ENCODE measurements at regions not wholly inside any gene's neighbourhood (a gene's known extent, or its start where the extent isn't known, plus 50 kb on each side); places are given as distances from the start of the nearest gene placed in this dataset.
"Not testable (repeated sequence)": the region's sequence is repeated elsewhere in the genome, so short reads cannot be mapped to it uniquely, and the experiment has no call there.

DNA sequence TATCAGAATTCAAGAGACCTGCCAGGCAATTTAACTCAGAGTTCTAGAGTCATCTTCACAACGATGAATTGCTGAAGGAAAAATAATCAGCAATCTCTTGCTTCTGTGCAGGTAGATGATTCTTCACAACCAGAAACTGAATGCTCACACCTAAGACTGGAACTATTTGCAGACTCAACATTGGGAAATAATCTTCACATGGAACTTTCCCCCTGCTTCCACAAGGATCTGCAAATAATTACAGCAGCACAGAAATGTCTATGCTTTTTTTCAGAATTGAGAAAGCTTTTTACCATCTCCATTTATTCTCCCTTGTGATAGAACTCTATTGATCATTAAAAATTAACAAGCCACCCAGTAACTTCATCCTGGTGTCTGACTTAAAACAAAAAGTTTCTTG is 282.8 kb downstream of the AHR start:
- H3K4me3 ChIP-seq = no peak overlapping the region
- H3K27ac ChIP-seq = peak overlapping the region in 4 of 21 experiments; percentile 20 to 64 (median 37)

DNA sequence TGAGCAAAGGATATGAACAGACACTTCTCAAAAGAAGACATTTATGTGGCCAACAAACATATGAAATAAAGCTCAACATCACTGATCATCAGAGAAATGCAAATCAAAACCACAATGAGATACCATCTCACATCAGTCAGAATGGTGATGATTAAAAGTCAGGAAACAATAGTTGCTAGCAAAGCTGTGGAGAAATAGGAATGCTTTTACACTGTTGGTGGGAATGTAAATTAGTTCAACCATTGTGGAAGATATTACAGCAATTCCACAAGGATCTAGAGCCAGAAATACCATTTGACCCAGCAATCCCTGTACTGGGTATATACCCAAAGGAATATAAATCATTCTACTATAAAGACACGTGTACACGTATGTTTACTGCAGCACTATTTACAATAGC is 284.2 kb downstream of the AHR start:
- H3K4me3 ChIP-seq = not testable (repeated sequence)
- peak overlapping the region in 2 of 21 experiments; percentile 7 to 64 for H3K27ac ChIP-seq

DNA sequence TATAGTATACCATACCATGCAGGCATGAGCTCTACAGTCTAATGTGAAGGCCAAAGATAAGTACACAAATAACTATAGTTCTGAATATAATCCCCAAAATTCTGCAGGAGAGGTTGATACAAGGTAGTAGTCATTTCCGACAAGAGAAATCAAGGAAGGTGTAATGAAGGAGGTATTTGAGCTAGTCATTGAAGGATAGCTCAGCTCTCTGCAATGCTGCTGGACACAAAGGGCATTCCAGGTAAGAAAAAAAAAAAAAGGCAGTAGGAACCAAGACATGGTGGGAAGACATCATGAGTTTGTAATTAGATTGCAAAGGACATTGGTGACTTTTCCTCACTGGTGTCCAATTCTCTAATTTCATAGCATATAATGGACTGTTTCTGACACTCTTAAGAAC is 285.3 kb downstream of the AHR start:
- Histone ChIP-seq H3K4me3 (no peak overlapping the region), H3K27ac (peak overlapping the region in 3 of 21 experiments; percentile 11 to 72 (median 42))

DNA sequence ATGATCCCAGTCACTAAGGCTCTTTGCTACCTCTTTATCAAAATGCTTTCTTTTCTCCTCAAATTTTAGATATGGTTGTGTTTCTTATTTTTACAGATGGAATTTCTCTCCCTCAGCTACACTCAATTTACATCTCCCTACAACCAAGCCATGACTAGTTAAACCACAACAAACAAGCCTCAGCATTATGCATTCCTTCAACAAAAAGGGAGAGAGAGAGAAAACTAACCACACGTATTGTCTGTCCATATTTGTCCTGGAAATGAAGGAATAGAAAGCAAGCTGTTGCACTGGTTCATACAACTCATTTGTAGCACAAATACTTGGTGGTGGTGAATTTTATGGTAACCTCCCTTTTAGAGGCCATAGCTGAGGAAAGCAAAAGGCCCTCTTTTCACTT is 286.4 kb downstream of the AHR start:
- peak overlapping the region in 6 of 21 experiments; percentile 12 to 72 (median 44) for H3K27ac ChIP-seq
- no peak overlapping the region for H3K4me3 ChIP-seq

DNA sequence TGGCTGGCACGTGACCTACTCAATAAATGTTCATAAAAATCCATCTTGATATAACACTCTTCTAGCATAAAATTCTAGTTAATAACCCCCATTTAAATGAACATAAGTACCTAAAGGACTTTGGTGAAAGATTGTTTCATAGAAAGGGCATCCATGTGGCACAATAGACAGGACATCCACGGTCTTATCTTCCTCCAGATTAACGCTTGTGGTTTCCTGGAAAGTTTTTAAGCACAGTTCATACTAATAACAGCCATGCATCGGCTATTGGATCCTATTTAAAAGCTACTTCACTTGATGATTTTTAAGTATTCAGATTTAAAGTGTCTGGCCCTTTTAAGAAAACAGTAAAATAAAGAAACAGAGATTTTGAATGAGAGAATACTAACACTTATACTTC is 288.3 kb downstream of the AHR start:
- no peak overlapping the region for H3K4me3 ChIP-seq
- H3K27ac ChIP-seq = no peak overlapping the region

- Histone ChIP-seq H3K27ac (no peak overlapping the region), H3K4me3 (no peak overlapping the region)
Observed at GRCh38 chr7:17588730-17589129, 290.3 kb downstream of the AHR start.

DNA sequence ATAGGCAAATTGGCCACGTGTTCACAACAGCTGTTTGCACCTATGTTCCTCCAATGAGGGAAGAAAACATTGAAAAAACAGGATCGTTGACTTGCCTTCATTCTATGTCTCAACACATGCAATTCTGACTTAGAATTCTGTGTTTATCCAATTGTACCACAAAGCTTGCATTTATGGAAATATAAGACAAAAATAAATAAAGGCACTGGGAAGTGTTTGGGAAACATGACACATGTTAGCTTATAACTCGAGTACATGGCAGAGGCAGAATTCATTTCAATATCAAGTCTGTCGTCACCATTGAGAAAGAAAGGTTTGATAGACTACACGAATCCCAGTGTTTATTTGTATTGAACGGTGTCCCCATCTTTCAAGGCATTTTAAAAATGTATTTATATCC is 291.2 kb downstream of the AHR start:
- Histone ChIP-seq H3K4me3 (no peak overlapping the region), H3K27ac (peak overlapping the region in 1 of 21 experiments; percentile 5)

GRCh38 chr7:17590221-17590620 is 291.8 kb downstream of the AHR start:
- Histone ChIP-seq H3K4me3 (no peak overlapping the region), H3K27ac (peak overlapping the region in 2 of 21 experiments; percentile 1 to 5)

DNA sequence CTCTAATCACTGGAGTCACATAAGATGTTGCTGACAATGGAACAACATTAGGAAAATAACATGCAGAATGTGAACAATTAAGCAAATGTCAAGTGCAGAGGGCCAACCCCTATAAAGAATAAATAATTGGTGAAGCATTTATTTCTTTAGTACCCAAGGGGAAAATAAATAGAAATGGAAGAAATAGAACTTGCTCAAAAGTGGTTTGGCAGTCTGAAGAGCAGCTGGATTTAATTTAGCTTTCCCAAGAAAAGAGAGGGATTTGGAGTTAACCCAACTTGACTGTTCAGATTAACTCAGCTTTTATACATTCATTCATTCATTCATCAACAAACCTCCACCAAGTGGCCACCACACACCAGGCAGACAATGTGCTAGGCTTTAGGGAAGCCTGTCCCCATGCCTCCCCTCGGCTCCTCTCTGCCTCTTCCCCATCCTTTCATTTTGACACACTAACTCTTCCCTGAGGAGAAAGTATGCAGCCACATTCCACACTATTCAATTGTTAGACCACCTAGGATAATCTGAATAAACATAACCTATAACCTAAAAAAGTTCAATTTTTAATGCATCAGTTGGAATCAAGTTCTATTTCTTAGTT is 295.5 kb downstream of the AHR start:
- H3K27ac ChIP-seq = peak overlapping the region in 2 of 21 experiments; percentile 5 to 28
- H3K4me3 ChIP-seq = no peak overlapping the region

DNA sequence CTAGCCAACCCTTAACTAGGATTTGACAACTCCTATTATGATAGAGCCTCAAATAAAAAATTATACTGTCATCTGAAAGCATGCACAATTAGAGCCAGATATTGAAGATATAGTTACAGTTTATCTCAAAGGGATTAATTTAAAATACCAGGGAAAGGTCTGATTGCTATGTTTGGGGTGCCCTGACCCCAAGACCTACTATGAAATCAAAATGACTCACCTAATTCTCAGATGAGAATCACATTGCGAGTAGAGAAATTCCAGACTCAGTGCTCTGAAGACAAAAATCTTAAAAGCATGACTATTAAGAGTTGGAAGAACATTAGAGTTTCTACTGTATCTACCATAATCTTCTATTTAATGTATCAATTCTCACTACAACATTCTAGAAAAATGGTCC is 297.1 kb downstream of the AHR start:
- Histone ChIP-seq H3K4me3 (no peak overlapping the region), H3K27ac (no peak overlapping the region)

DNA sequence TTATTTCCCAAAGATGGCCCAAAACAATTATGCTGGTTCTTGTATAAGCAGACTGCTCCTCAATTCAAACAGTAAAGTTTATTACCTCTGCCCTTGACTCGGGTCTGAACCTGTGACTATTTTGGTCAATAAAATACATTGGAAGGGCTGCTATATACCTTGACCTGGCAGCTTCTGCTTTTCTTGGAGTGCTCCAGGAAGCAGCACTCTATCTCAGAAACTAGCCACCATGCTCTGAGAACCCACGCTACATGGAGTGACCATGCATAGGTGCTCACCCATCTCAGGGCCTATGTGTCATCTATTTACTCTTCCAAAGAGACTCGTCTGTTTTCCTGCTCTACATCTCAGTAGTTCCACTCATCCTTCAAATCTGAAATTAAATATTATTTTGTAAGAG is 299.9 kb downstream of the AHR start:
- Histone ChIP-seq H3K4me3 (no peak overlapping the region), H3K27ac (peak overlapping the region in 1 of 21 experiments; percentile 71)

DNA sequence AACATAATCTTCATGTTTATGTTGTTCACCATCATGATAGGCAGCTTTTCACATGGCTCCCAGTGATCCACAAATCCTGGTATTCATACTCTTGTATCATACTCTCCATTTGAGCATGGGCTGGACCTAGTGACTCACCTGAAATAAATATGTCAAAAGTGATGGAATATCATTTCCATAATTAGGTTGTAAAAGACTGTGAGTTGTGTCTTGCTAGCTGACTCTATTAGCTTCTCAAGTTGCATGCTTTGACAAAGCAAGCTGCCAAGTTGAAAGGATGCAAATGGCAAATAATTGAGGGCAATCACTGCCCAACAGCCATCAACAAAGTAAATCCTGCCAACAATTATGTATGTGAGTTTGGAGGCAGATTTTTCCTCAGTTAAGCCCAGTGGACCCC is 300.4 kb downstream of the AHR start:
- peak overlapping the region in 10 of 21 experiments; percentile 9 to 72 (median 64) for H3K27ac ChIP-seq
- H3K4me3 ChIP-seq = no peak overlapping the region

GRCh38 chr7:17599733-17600339 is 301.4 kb downstream of the AHR start:
- H3K4me3 ChIP-seq = no peak overlapping the region
- H3K27ac ChIP-seq = peak overlapping the region in 19 of 21 experiments; percentile 6 to 75 (median 56)

DNA sequence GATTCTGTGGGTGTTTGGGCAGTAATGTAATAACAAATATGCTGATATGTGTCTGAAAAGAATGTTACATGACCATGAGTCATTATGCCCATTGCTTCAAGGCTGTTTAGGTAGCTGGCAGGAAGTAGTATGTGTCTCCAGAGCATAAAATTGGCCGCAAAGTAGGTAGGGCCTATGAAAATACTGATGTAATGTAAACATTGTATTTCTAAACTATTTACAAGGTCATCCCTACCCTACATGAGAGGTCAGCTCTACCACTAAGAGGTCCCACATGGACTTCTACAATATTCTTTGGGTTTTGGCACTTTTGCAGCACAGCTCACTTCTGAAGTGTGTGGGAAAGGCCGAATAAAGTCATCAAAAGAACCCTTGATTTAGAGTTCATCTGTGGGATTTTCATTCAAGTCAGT is 301.9 kb downstream of the AHR start:
- Histone ChIP-seq H3K4me3 (no peak overlapping the region), H3K27ac (peak overlapping the region in 13 of 21 experiments; percentile 7 to 69 (median 56))

- Histone ChIP-seq H3K4me3 (no peak overlapping the region), H3K27ac (peak overlapping the region in 2 of 21 experiments; percentile 4 to 27)
Observed at GRCh38 chr7:17601921-17602320, 303.5 kb downstream of the AHR start.

- peak overlapping the region in 11 of 21 experiments; percentile 13 to 76 (median 32) for H3K27ac ChIP-seq
- H3K4me3 ChIP-seq = no peak overlapping the region
Observed at GRCh38 chr7:17608114-17608833, 309.8 kb downstream of the AHR start.

- H3K27ac ChIP-seq = peak overlapping the region in 4 of 21 experiments; percentile 10 to 78 (median 27)
- no peak overlapping the region for H3K4me3 ChIP-seq
Observed at GRCh38 chr7:17611611-17612010, 313.2 kb downstream of the AHR start.

DNA sequence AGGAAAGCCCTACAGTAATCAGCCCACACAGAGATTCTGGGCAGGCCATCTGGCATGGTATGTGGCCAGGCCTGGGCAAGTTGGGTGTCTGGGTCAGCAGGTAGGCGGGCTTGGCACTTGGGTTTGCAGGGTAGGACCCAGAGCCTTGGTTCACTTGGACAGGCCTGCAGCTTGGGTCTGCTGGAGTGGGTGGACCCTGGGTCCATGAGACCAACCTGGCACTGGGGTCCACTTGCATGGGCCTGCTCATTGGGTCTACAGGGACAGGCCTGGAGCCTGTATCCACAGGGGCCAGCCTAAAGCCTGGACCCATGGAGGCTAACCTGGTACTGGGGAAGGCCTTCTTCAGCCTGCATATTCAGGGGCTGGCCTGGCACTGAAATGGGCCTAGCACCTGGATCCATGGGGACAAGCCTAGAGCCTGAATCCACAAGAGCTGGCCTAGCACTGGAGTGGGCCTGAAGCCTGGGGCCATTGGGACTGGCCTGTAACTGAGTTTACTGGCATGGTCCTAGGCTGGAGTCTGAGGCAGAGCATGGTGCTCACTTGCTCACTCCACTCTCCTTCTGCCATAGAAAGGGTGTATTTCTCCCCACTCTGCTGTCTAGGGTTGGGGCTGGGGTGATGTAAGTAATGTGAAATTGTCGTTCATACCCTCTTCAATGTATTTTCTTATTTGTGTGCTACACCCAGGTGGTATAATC is 315.0 kb downstream of the AHR start:
- no peak overlapping the region for H3K4me3 ChIP-seq
- no peak overlapping the region for H3K27ac ChIP-seq

DNA sequence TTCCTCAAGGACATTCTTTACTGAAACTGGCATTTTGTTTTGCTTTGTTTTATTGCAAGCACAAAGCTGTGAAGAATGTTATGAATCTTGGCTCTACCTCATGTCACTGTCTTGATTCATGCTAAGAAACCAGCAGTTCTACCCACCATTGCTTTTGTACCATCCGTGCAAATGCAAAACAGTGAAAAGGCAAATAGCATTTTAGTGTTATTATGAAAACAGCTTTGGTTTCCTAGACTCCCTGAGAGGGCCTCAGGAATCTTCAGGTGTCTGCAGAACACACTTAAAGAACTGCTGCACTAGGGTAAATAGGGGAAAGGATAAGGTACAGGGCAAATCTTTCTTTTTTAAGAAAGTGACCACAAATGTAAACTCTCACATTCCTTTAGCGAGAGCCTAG is 318.9 kb downstream of the AHR start:
- H3K27ac ChIP-seq = no peak overlapping the region
- H3K4me3 ChIP-seq = no peak overlapping the region

Measured in skin epidermis (tissue), 12 donors.